DOHH2 (cell line): ENCODE measurements at regions not wholly inside any gene's neighbourhood (a gene's known extent, or its start where the extent isn't known, plus 50 kb on each side); places are given as distances from the start of the nearest gene placed in this dataset.

Source experiments
- H3F3A ChIP-seq: fragments of 200-600 bp; sonication (generic), shearing (Covaris generic); 2 replicates; pipeline ENCODE4 v1.6.0; 2016; ENCODE audit warnings: antibody characterized with exemption, mild to moderate bottlenecking; ENCODE audit not compliant: control insufficient read depth, insufficient read depth
- H3K27ac ChIP-seq: fragments of 200-600 bp; sonication (generic); 2 replicates; pipeline ENCODE4 v1.5.1; 2014; ENCODE audit warnings: low read depth, mild to moderate bottlenecking, low read length, moderate library complexity
- H3K27me3 ChIP-seq: fragments of 200-600 bp; sonication (generic); 2 replicates; pipeline ENCODE4 v1.6.1; 2014; ENCODE audit warnings: mild to moderate bottlenecking, low read length, mixed read lengths; ENCODE audit not compliant: control insufficient read depth
- H3K36me3 ChIP-seq: fragments of 200-600 bp; sonication (generic); 2 replicates; pipeline ENCODE4 v1.6.1; 2014; ENCODE audit warnings: mild to moderate bottlenecking, low read length, moderate library complexity, mixed read lengths; ENCODE audit not compliant: control insufficient read depth
- H3K4me1 ChIP-seq: fragments of 200-600 bp; sonication (generic); 2 replicates; pipeline ENCODE4 v1.6.1; 2014; ENCODE audit warnings: mild to moderate bottlenecking, low read length, mixed read lengths; ENCODE audit not compliant: control insufficient read depth
- H3K4me2 ChIP-seq: fragments of 200-600 bp; sonication (generic); 2 replicates; pipeline ENCODE4 v1.6.0; 2014; ENCODE audit warnings: mild to moderate bottlenecking, low read length, moderate library complexity
- H3K4me3 ChIP-seq: fragments of 200-600 bp; sonication (generic); 2 replicates; pipeline ENCODE4 v1.5.1; 2014; ENCODE audit warnings: mild to moderate bottlenecking, low read length, mixed read lengths
- H3K79me2 ChIP-seq: fragments of 200-600 bp; sonication (generic); 2 replicates; pipeline ENCODE4 v1.6.1; 2014; ENCODE audit warnings: mild to moderate bottlenecking, low read length, mixed read lengths; ENCODE audit not compliant: control insufficient read depth
- H3K9me2 ChIP-seq: fragments of 200-600 bp; sonication (generic); replicated peaks from 2 replicates; pipeline ENCODE4 v1.6.1; 2014; ENCODE audit warnings: mild to moderate bottlenecking, low read length, mixed read lengths; ENCODE audit not compliant: control insufficient read depth
- H3K9me3 ChIP-seq: fragments of 200-600 bp; sonication (generic); 2 replicates; pipeline ENCODE4 v1.6.1; 2014; ENCODE audit warnings: antibody characterized with exemption, low read length, mixed read lengths; ENCODE audit not compliant: control insufficient read depth, insufficient read depth
- H4K20me1 ChIP-seq: fragments of 200-600 bp; sonication (generic); 2 replicates; pipeline ENCODE4 v1.6.0; 2014; ENCODE audit warnings: low read depth, mild to moderate bottlenecking, antibody characterized with exemption, low read length, moderate library complexity; ENCODE audit not compliant: control insufficient read depth, insufficient read depth
- EZH2phosphoT487 ChIP-seq: fragments of 200-600 bp; sonication (generic); IDR thresholded peaks from 2 replicates; pipeline ENCODE4 v1.6.1; 2017; ENCODE audit warnings: borderline replicate concordance, mild to moderate bottlenecking, antibody characterized with exemption, low read length, moderate library complexity, mixed read lengths
- TF ChIP-seq, protein P1 (sequence below): fragments of 200-600 bp; sonication (generic); IDR thresholded peaks from one replicate; pipeline ENCODE4 v1.5.1; 2014; ENCODE audit warnings: antibody characterized with exemption, mild to moderate bottlenecking, low read depth, low read length; ENCODE audit not compliant: poor library complexity, severe bottlenecking

- H3F3A ChIP-seq: no peaks in the 10 kb centered on the region
- no peaks in the 10 kb centered on the region for H3K4me1 ChIP-seq
- no peak overlapping the region for H3K4me2 ChIP-seq
- H4K20me1 ChIP-seq: no peaks in the 10 kb centered on the region
- no peak overlapping the region for H3K4me3 ChIP-seq
- TF ChIP-seq, protein P1, sequence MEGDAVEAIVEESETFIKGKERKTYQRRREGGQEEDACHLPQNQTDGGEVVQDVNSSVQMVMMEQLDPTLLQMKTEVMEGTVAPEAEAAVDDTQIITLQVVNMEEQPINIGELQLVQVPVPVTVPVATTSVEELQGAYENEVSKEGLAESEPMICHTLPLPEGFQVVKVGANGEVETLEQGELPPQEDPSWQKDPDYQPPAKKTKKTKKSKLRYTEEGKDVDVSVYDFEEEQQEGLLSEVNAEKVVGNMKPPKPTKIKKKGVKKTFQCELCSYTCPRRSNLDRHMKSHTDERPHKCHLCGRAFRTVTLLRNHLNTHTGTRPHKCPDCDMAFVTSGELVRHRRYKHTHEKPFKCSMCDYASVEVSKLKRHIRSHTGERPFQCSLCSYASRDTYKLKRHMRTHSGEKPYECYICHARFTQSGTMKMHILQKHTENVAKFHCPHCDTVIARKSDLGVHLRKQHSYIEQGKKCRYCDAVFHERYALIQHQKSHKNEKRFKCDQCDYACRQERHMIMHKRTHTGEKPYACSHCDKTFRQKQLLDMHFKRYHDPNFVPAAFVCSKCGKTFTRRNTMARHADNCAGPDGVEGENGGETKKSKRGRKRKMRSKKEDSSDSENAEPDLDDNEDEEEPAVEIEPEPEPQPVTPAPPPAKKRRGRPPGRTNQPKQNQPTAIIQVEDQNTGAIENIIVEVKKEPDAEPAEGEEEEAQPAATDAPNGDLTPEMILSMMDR: no peak
- no peak for TF ChIP-seq EZH2phosphoT487
- no peaks in the 10 kb centered on the region for H3K9me3 ChIP-seq
- H3K27ac ChIP-seq: no peak overlapping the region
- H3K9me2 ChIP-seq: no peaks in the 10 kb centered on the region
- no peaks in the 10 kb centered on the region for H3K79me2 ChIP-seq
- no peaks in the 10 kb centered on the region for H3K27me3 ChIP-seq
- no peaks in the 10 kb centered on the region for H3K36me3 ChIP-seq
Observed at GRCh38 chr9:100699668-100700067, 121.8 kb downstream of the CAVIN4 start.

DNA sequence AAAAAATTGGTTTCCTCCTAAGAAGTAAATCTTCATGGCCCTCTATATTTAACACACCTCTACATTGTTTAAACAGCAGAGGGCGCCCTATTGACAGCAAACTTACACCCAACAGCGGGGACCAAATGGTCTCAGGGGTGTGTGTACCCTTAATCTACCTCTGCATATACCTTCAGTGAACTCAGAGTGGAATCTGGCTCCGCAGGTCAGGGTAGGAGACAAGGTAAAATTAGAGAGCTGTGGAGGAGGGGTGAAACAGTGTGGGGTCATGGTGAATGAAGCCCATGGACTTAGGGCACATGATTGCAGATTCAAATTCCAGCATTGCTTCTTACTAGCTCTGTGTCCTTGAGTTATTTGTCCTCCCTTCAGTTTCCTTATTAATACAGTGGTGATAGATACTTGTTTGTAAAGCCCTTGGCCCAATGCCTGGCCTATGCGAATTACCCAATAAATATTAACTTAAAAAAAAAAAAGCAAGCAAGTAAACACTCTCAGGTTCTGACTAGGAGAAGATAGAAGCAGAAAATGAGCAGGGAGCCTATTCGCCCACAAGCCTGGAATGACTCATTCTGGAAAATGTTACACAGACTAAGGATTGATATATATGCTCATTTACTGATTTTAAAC, 122.9 kb downstream of the CAVIN4 start:
- Histone ChIP-seq H3K4me1 (no peaks in the 10 kb centered on the region), H3K79me2 (no peaks in the 10 kb centered on the region), H3F3A (no peaks in the 10 kb centered on the region), H3K27ac (no peak overlapping the region), H3K36me3 (no peaks in the 10 kb centered on the region), H3K9me2 (no peaks in the 10 kb centered on the region), H4K20me1 (no peaks in the 10 kb centered on the region), H3K4me2 (no peak overlapping the region), H3K9me3 (no peaks in the 10 kb centered on the region), H3K4me3 (no peak overlapping the region), H3K27me3 (no peaks in the 10 kb centered on the region)
- TF ChIP-seq, protein P1: peak; percentile 77
- no peak for TF ChIP-seq EZH2phosphoT487

DNA sequence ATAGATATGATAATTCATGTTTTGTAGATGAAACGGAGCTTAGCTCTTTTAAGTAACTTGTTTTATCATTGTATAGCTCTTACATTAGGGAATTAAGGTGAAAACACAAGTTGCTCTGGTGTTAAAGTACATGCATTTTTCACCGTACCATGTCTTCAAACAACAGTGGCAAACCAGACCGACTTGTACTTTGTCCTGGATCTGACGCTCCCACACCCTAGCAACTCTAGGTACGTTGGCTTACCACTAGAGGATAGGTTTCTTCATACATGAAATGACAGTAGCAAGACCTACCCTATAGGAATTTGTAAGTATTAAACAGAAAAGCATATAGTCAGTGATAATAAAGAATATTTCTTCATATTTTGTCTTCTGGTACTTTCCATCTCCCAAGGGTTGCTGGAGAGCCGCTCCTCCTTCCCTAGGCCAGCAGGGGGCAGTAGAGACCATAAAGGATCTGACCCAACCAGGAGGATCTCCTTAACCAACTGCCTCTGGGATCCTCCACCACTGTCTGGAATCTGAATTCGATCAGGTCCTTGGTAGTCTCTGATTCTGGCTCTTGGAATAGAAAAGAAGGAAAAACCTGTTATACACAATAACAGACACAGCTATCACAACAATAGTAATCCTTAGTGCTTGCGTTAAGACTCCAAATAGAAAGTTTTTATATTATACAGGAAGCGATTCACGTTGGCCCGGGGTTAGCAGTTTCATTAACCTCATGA, 136.7 kb downstream of the CAVIN4 start:
- Histone ChIP-seq H3K9me3 (no peaks in the 10 kb centered on the region), H3K79me2 (no peaks in the 10 kb centered on the region)
- TF ChIP-seq, protein P1: peak; percentile 95
- TF ChIP-seq EZH2phosphoT487: no peak

More for the DNA sequence above, 136.7 kb downstream of the CAVIN4 start:
- Histone ChIP-seq H3F3A (no peaks in the 10 kb centered on the region), H4K20me1 (no peaks in the 10 kb centered on the region), H3K27me3 (no peaks in the 10 kb centered on the region), H3K4me3 (no peak overlapping the region), H3K36me3 (no peaks in the 10 kb centered on the region), H3K4me2 (no peak overlapping the region), H3K4me1 (no peaks in the 10 kb centered on the region), H3K27ac (no peak overlapping the region), H3K9me2 (no peaks in the 10 kb centered on the region)
